ENCODE measurements at regions not wholly inside any gene's neighbourhood (a gene's known extent, or its start where the extent isn't known, plus 50 kb on each side); places are given as distances from the start of the nearest gene placed in this dataset.

GRCh38 chr12:127191129-127191528 is 1075.8 kb upstream of the TMEM132C start:
- no peak for TF ChIP-seq MYC (IDR thresholded peaks at IDR 0.05; ENCODE audit: low read depth, low read length)
- TF ChIP-seq, protein P1, sequence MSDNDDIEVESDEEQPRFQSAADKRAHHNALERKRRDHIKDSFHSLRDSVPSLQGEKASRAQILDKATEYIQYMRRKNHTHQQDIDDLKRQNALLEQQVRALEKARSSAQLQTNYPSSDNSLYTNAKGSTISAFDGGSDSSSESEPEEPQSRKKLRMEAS (IDR thresholded peaks at IDR 0.05; ENCODE audit: low read depth, low read length), result no peak
- no peak for TF ChIP-seq CTCF (IDR thresholded peaks at IDR 0.05; ENCODE audit: low read depth, low read length)
- TF ChIP-seq POLR2A (IDR thresholded peaks at IDR 0.05; ENCODE audit: extremely low read depth, insufficient read length), result no peak
